Fibroblast of the conjunctiva (primary cell): ENCODE measurements at regions not wholly inside any gene's neighbourhood (a gene's known extent, or its start where the extent isn't known, plus 50 kb on each side); places are given as distances from the start of the nearest gene placed in this dataset.

Source experiments
- DNase-seq: peaks from one replicate; pipeline ENCODE4 v3.0.0-alpha.2; 2010; ENCODE audit warnings: low read depth

DNA sequence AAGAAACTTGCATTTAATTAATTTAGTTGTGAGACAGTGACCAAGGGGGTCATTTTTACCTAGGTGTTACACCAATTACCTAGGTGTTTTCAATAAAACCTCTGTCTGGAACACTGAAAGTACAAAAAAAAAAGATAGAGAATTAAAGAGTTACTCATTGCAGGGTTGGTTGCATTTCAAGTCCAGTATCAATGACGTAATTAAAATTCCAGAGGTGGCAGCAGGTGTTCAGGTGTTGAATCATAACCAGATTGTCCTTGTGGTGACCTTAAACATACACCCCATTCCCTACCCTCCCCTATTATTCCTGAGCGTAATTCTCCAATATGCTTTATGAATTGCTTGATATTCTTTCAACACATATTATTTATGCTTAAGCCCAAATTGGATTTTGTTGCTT, 352.0 kb upstream of the SLC8A1 start:
- no peak for DNase-seq

DNA sequence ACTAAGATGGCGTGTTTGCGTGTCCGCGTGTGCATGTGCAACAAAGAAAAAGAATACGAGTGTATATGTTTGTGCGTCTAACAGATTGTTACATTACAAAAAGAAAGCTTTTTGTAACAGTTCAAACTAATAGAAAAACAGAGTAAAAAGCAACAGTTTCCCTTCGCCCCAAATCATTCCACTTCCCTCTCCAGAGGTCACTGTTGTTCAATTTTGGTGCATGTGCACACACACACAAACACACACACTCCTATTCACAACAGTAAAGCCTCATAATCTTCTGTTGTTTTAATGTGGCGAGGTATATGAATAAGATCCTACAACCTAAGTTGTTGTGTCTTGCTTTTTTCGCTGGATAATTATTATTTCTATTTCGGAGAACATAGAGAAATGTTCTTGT, 357.3 kb upstream of the SLC8A1 start:
- no peak for DNase-seq

DNA sequence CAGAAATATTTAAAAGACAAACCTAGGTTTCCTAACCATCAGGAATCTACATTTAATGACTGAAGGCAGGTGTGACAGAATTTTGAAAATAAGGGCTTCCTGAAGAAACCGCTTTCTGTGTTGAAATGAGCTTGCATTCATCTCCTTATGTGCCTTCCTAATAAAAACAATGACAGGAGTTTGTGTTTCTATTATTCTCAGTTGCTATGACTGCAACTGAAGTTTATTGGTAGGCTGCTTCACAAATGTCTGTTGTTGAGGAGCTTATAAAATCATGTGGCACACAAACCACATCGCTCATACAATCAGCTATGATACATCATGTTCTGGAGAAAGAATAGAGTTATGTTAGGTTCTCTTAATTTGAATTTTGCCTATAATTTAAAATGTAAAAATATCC, 362.7 kb upstream of the SLC8A1 start:
- DNase-seq = no peak

DNA sequence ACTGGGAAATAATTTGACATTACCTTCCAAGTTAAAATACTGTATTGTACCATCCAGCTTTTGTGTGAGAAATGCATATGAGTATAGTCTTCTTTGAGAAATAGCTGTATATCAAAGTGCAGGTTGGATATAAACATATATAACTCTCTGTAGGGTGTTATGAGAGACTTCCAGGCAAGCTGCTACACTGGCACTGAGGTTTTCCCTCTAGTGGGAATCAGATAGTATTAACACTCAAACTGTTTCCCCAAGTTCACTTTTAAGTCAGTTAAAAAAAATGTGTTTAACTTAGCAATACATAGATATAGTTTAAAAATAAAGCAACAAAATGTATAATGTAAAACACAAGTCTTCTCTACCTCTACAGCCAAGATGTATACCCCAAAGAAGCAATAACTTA, 368.4 kb upstream of the SLC8A1 start:
- DNase-seq = no peak

DNA sequence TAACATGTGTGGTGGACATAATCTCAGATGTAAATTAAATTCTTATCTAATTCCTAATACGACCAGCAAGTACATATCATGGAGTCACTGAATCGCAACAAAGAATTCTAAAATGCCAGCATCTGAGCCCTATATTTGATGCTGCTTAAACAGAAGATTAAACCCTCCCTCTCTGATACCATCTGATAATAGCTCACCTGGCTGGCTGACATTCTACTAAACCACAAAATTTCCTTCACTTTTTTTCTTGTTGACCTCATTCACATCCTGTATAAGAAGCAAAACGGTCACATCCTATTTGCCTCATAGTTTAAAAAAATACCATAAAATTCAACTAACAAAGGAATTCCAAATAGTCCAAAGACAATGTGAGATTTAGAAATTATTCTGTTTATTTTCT, 371.6 kb upstream of the SLC8A1 start:
- no peak for DNase-seq

DNA sequence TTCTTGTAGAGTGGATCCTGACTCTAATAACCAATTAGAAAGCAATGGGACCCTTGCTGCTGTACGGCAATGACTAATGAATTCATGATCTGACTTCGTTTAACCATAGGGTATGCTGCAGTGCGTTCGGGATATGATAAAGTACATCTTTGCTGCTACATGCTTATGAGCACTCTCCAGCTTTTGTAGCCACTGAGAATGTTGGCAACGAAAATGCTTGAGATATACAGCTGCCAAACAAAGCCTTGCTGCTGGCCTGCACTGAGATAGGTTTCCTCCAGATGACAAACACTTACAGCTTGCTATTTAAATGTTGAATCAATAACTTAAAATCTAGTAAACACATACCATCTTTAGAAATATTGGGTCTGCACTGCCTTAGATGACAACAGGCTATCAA, 372.4 kb upstream of the SLC8A1 start:
- no peak for DNase-seq

DNA sequence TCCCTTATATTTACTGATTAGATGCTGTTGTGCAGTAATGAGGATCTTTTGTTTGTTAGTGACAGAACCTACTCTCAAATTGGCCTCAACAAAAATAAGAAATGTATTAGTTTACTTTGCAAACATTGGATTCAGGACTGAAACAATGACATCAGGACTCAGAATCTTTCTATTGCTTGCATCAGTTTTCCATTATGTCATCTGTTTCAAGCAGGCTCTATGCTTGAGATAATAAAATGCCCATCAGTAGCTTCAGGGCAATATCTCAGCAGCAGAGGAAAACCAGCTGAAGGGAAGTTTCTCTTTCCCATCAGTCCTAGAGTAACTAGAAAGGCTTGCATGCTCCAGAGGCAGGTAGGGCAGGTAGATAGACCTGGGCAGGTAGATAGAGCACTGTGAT, 375.5 kb upstream of the SLC8A1 start:
- no peak for DNase-seq

DNA sequence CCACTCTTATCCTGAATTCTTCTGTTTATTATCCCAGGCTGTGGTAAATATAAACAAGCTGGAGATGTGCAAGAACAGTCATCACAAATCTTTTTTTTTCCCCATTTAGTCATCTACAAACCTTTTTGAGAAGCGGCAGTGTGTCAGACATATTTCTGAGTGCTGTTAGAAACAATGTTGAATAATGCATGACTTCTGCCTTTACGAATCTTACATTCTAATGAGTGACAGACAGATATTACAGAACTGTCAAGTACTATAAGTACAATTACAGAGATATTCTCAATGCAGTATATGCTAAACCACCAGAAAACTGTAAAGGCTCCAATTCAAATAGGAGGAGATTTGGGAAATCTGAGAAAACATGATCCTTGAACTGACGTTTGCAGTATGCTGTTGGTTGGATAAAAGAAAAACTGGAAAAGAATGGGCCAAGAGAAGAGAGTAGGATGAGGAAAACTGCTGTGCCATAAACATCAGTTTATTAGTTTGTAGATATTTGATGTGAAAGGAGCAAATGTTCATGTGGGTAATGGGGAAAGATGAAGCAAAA, 379.5 kb upstream of the SLC8A1 start:
- DNase-seq = no peak

DNA sequence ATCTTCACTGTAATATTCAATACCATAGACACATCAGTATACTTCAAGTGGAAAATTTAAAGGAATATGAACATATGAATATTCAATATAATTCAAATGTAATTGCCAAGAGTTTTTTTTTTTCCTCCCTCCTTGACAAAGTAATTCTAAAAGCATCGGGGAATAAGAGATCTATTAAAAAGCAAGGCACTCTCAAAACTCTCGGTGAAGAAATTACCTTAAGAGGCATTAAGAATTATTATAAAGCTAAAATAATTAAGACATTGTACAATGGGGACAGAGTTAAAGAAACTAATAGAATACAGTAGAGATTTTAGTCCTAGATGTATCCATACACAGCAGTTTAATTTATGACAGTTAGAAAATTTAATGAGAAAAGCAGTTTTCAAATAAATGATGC, 390.0 kb upstream of the SLC8A1 start:
- no peak for DNase-seq

DNA sequence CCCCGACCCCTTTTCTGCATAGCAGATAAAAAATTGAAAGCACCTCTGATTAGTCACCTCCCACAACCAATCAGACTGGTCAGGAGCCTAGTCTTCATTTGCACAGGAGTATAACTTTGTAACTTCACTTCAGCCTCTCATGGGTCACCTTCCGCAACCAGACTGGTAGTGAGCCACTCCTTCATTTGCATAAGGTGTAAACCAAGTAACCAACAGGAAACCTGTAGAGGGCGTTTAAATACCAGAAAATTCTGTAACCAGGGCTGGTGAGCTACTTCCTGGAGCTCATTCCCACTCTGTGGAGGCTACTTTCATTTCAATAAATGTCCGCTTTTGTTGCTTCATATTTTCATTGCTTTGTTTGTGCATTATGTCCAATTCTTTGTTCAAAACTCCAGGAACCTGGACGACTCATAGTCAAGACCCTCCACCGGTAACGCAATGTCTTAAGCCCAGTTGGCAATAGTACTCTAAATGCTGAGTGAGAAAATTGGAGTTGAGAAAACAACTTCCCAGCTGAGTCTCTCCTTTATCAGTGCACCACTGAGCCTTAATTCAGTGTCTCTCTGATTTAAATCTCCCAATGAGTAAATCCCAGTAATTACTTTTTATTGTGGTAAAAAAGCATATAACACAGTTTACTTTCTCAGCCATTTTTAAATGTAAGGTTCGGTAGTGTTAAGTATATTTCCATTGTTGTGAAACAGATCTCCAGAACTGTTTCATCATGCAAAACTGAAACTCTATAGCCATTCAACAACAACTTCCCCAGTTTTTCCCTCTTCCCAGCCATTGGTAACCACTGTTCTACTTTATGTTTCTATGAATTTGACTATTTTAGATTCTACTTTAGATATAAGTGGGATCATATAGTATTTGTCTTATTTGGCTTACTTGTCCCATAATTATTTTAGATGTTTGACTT, 392.7 kb upstream of the SLC8A1 start:
- no peak for DNase-seq

DNA sequence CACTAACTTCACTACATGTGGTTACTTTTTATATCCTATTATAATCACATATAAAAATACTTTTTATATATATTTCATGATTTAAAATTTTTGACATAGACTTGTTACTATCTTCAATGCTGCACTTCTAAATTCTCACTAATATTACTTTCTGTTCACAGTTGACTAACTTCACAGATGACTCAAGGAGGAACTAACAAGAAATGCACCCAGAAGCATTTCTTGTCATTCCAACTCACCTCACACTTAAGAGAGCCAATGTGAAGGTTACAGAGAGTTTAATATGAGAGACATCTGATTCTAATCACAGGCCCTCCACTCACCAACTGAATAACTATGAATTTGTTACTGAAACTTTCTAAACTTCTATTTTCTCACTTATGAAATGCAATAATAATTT, 399.8 kb upstream of the SLC8A1 start:
- DNase-seq = no peak

DNA sequence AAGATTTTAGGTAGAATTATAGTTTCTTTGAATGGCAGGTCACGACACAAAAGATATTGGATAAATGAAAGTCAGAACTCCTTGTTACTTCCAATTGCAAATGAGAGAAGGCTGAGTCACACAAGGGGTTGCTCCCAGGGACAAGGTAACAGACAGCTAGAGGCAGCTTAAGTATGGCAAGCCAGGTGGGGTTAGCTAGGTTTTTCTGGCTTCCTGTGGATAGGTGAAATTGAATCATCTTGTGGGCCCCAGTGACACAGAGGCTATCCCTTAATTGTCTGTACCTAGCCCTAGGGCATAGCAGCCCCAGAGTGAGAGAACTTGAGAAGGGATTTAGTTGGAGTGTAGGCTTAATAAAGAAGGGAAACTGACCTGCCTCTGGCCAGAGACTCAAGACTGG, 407.7 kb upstream of the SLC8A1 start:
- no peak for DNase-seq

DNA sequence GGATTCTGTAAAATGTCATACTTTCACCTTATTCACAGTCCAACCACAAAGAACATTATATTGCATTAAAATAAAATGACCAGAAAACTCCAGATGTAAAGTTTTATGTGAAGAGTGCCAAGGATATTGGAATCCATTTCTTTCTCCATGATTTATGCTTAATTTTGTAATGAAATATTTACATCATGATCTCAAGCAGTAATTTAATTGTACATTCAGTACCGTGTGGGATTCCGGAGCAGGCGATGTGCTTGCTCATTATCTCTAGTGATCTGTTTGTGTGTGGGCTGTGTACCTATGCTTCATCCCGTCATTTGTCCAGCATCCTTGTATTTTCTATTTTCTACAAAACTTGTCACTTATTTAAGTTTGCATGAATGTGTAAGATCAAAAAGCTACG, 415.9 kb upstream of the SLC8A1 start:
- no peak for DNase-seq

DNA sequence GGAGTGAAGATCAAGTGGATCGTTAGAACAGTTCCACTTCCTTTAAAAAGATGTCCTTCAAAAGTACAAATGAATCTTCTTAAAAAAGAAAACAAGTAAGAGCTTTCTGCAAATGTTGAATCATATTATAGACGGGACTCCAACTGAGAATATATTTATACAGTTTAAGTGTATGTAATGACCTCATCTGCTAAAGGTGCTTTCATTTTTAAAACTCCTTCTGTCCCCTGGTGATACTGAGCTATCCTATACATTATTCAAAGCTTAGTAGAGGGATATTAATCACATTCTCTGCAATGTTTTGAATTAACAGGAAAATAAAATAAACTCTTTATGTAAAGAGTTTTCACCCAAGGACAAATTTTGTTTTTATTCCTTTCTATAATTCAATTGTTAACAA, 420.7 kb upstream of the SLC8A1 start:
- DNase-seq = no peak

DNA sequence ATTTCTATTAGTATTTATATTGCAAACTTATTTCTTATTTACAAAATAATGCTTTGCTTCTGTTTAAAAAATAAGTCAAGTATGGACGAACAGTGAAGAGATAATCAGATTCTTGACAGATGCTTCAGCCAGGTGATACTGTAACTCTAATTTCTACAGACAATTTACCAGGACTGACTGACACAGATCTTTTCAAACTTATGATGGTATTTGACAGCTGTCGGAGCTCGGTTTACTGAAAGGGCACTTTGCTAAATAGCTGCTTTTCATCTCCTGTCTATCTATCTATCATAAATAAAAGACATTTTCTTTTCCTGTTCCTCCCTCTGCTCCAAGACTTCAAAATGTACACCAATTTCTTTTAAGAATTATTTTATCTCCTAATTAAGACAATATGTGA, 422.5 kb upstream of the SLC8A1 start:
- DNase-seq = no peak

DNA sequence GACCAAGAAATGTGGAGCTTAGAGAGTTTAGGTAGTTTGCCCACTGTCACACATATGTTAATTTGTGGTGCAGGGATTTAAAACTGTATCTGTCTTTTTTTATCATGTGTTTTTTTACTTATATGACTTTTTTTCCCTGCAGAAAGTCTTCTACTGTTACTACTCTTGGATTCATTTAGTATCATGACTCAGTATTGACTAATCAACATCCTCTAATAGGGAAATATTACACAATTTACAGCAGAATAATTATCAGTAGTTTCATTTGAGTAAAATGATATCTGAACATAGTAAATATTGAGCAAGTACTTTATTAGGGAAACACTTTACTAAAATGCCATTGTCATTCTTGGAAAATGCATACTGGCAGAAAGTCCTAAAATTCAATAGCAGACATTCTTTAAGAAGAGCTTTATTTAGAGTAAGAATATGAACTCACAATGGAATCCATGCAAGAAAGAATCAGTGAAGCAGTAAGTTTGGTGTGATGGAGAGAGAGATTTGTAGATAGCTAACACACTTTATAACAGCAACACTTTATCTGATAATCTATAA, 425.9 kb upstream of the SLC8A1 start:
- DNase-seq = no peak

DNA sequence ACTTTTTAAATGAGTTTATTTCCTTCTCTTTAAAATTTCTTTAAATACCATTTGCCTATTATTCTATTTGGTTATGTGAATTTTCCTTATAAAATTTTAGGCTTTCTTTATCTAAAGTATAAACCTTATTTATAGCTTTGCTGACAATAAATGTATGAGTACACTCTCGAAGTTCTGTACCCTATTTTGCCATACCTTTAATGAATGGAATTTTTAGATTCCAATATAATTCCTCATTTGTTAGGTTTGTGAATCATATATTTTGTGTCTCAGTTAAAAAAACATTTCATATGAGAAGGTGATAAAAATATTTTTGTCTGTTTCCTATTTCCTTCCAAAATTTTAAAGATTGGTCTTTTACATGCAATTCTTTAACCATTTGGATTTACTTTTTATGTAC, 427.4 kb upstream of the SLC8A1 start:
- no peak for DNase-seq

DNA sequence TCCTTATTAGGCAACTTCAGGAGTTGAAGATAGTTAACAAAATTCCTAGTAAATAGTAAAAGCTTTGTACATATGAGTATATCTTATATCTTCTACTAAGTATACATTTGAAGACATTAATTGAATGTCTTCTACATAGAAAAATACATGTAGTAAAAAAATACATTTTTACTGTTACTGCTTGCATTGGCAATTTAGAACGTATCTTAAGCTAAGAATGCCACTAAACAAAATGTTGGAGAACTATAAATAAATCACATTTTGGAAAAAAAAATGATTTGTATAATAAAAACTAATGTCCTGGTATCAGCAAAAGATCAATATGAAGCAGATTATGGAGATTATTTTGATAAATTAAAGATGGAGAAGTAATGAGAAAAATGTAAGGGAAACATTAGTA, 434.2 kb upstream of the SLC8A1 start:
- DNase-seq = no peak

DNA sequence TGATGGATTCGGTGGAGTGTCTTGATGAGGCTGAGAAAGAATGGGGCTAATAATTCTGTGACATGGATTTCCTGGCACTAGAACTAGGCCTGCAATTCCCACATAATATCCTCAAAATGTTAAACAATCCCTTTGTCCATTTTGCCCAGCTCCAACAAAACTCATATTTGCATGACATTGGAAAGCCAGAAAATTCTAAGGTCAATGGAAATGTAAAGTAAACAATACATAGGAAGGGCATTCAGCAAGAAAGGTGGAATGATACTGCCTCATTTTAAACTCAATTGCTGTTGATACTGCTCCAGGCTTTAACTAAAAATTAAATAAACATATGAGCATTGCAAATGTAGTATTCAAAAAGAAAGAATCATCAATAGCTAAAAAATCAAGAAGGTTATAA, 434.8 kb upstream of the SLC8A1 start:
- DNase-seq = no peak

DNA sequence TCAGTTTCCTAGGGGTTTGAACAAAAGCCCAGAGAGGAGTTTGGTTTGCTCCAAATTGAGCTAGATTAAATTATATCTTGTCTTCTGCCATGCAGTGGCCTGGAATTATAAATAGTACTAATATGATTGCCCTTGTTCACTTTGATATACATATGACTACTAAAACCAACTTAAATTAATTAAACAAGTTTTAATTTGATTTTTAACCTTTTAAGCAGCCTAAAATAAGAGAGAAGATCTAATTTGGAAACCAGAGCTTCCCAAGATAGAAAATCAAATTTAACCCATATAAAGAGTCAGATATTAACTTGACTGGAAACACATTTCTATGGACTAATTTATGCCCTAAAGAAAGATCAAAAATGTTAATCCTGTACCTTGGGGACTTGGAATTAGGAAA, 444.5 kb upstream of the SLC8A1 start:
- DNase-seq = no peak

DNA sequence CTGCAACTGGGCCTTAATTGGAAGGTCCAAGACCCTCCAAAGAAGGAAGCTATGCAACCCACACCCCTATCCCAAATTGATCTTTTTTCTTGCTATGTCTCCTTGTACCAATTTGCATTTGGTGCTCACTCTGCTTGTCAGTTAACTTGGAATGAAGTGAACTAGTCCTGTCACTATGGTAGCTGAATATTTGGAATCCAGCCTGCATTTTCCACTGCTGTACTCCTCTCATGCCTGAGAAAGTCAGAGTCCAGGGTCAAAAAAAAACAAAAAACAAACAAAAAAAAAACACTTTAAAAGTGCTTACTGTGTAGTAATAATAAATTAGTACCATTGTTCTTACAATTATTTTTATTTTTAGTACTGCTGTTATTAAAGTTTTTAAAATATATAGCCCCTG, 462.8 kb upstream of the SLC8A1 start:
- DNase-seq = no peak

DNA sequence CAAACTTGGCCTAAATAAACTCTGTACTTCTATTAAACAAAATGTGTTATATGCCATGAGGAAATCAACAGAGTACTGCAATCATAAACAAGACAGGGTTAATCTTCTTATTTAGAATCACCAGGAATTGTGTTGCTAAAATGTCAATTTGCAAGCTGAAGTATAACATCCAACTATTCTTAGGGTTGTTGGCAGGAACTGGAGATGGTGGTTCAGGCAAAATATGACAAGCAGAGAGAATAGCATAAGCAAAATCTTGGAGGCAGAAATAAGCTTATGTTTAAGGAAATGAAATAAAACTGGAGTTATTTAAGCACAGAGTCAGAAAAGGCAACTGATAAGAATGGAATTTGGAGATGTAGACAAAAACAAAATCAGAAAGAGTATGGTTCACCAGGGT, 463.8 kb upstream of the SLC8A1 start:
- DNase-seq = no peak

DNA sequence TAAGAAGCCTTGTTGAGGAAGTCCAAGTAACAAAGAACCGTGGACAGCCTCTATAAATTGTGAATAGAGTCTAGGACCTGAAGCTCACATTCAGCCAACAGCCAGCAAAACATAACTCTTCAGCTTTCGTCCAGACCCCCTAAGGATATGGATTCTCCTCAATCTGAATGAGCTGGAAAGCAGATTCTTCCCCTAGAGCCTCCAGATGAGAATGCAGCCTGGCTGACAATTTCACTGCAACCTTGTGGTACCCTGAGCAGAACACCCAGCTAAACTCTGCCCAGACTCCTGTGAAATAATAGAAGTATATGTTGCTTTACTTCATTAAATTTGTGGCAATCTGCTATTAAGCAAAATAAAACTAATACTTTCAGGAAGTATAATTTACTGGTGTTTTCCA, 483.5 kb upstream of the SLC8A1 start:
- no peak for DNase-seq

DNA sequence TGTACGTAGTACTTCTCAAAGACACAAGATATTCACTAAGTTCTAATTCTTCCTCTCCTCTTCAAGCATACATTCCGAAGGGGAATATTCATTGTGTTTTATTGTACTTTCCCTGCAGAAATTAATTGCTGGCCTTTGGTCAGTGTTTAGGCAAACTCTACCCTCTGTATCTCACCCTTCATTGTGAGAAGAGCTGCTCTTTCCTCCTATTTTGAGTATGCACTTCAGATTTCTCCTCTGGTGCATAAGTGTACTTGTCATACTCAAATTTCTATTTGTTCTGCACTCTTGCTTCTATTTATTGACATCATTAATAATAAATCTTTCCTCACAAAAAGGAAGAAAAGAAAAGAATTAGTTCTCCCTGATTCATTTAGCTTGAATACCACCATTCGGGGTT, 485.4 kb upstream of the SLC8A1 start:
- DNase-seq = no peak
